ENCODE measurements at regions not wholly inside any gene's neighbourhood (a gene's known extent, or its start where the extent isn't known, plus 50 kb on each side); places are given as distances from the start of the nearest gene placed in this dataset.
"Not testable (repeated sequence)": the region's sequence is repeated elsewhere in the genome, so short reads cannot be mapped to it uniquely, and the experiment has no call there.

- no peaks in the 10 kb centered on the region for H3K4me1 Mint-ChIP-seq
- H3K4me3 Mint-ChIP-seq, result no peak overlapping the region
- H3K36me3 Mint-ChIP-seq (ENCODE audit: low read depth), result no peaks in the 10 kb centered on the region
- H3K9me3 Mint-ChIP-seq, result peaks cover 10% of the 10 kb centered on the region
- CTCF ChIA-PET, result interaction anchor here (0.6 kb wide), 1 partner anchor 288 kb away, joined by 3 read pairs; no protein-coding TSS in a partner anchor
- DNase-seq, result no peak
- no peaks in the 10 kb centered on the region for H3K27me3 Mint-ChIP-seq
- no peak overlapping the region for H3K27ac Mint-ChIP-seq
- POLR2A ChIA-PET, result no interaction called here
Measured at GRCh38 chr2:149860276-149860921, 272.8 kb upstream of the MMADHC start.

- Mint-ChIP-seq H3K9me3 (peaks cover 7% of the 10 kb centered on the region), H3K27me3 (no peaks in the 10 kb centered on the region), H3K36me3 (ENCODE audit: low read depth) (no peaks in the 10 kb centered on the region), H3K4me1 (no peaks in the 10 kb centered on the region), H3K27ac (no peak overlapping the region), H3K4me3 (no peak overlapping the region)
- no peak for DNase-seq
- ChIA-PET CTCF (no interaction called here), POLR2A (no interaction called here)
Measured at GRCh38 chr2:149858901-149859634, 271.5 kb upstream of the MMADHC start.

- CTCF ChIA-PET, result no interaction called here
- no peaks in the 10 kb centered on the region for H3K4me1 Mint-ChIP-seq
- H3K36me3 Mint-ChIP-seq (ENCODE audit: low read depth), result no peaks in the 10 kb centered on the region
- no peak overlapping the region for H3K27ac Mint-ChIP-seq
- peaks cover 7% of the 10 kb centered on the region for H3K9me3 Mint-ChIP-seq
- no peaks in the 10 kb centered on the region for H3K27me3 Mint-ChIP-seq
- no peak overlapping the region for H3K4me3 Mint-ChIP-seq
- POLR2A ChIA-PET, result no interaction called here
- no peak for DNase-seq
Measured at GRCh38 chr2:149858216-149858615, 270.6 kb upstream of the MMADHC start.

GRCh38 chr2:149857344-149857743, 269.8 kb upstream of the MMADHC start:
- Mint-ChIP-seq H3K27me3 (no peaks in the 10 kb centered on the region), H3K9me3 (peaks cover 7% of the 10 kb centered on the region), H3K4me1 (no peaks in the 10 kb centered on the region), H3K36me3 (ENCODE audit: low read depth) (no peaks in the 10 kb centered on the region), H3K27ac (no peak overlapping the region), H3K4me3 (no peak overlapping the region)
- POLR2A ChIA-PET, result no interaction called here
- DNase-seq, result no peak
- CTCF ChIA-PET, result no interaction called here

GRCh38 chr2:149855859-149856258, 268.3 kb upstream of the MMADHC start:
- H3K9me3 Mint-ChIP-seq, CTCF ChIA-PET, H3K4me3 Mint-ChIP-seq: not testable (repeated sequence)

GRCh38 chr2:149849591-149849990, 262.0 kb upstream of the MMADHC start:
- H3K27ac Mint-ChIP-seq, result no peak overlapping the region
- POLR2A ChIA-PET, result no interaction called here

More at GRCh38 chr2:149855859-149856258, 268.3 kb upstream of the MMADHC start:
- H3K36me3 Mint-ChIP-seq (ENCODE audit: low read depth); H3K27me3 Mint-ChIP-seq; DNase-seq; H3K4me1 Mint-ChIP-seq; H3K27ac Mint-ChIP-seq; POLR2A ChIA-PET: not testable (repeated sequence)

GRCh38 chr2:149849136-149849535, 261.6 kb upstream of the MMADHC start:
- H3K27ac Mint-ChIP-seq, result no peak overlapping the region
- CTCF ChIA-PET, result no interaction called here

More at GRCh38 chr2:149849591-149849990, 262.0 kb upstream of the MMADHC start:
- no peak overlapping the region for H3K4me3 Mint-ChIP-seq
- CTCF ChIA-PET, result no interaction called here
- no peaks in the 10 kb centered on the region for H3K4me1 Mint-ChIP-seq
- DNase-seq, result no peak
- no peaks in the 10 kb centered on the region for H3K27me3 Mint-ChIP-seq
- H3K9me3 Mint-ChIP-seq, result peaks cover 16% of the 10 kb centered on the region
- no peaks in the 10 kb centered on the region for H3K36me3 Mint-ChIP-seq (ENCODE audit: low read depth)

GRCh38 chr2:149841396-149841795, 253.8 kb upstream of the MMADHC start:
- no peak overlapping the region for H3K4me3 Mint-ChIP-seq
- no peak overlapping the region for H3K27ac Mint-ChIP-seq
- peaks cover 3% of the 10 kb centered on the region for H3K9me3 Mint-ChIP-seq
- H3K4me1 Mint-ChIP-seq, result no peaks in the 10 kb centered on the region
- no peaks in the 10 kb centered on the region for H3K36me3 Mint-ChIP-seq (ENCODE audit: low read depth)
- DNase-seq, result no peak
- no peaks in the 10 kb centered on the region for H3K27me3 Mint-ChIP-seq
- ChIA-PET POLR2A (no interaction called here), CTCF (no interaction called here)

More at GRCh38 chr2:149849136-149849535, 261.6 kb upstream of the MMADHC start:
- no peaks in the 10 kb centered on the region for H3K27me3 Mint-ChIP-seq
- no peaks in the 10 kb centered on the region for H3K4me1 Mint-ChIP-seq
- peaks cover 16% of the 10 kb centered on the region for H3K9me3 Mint-ChIP-seq
- no peak overlapping the region for H3K4me3 Mint-ChIP-seq
- POLR2A ChIA-PET, result no interaction called here
- no peak for DNase-seq
- H3K36me3 Mint-ChIP-seq (ENCODE audit: low read depth), result no peaks in the 10 kb centered on the region

GRCh38 chr2:149832324-149832723, 244.7 kb upstream of the MMADHC start:
- Mint-ChIP-seq H3K27ac (no peak overlapping the region), H3K36me3 (ENCODE audit: low read depth) (no peaks in the 10 kb centered on the region), H3K4me1 (no peaks in the 10 kb centered on the region), H3K4me3 (no peak overlapping the region), H3K9me3 (peaks cover 3% of the 10 kb centered on the region), H3K27me3 (no peaks in the 10 kb centered on the region)
- no peak for DNase-seq
- POLR2A ChIA-PET, result no interaction called here
- CTCF ChIA-PET, result no interaction called here

- POLR2A ChIA-PET, result no interaction called here
- Mint-ChIP-seq H3K36me3 (ENCODE audit: low read depth) (no peaks in the 10 kb centered on the region), H3K9me3 (peaks cover 2% of the 10 kb centered on the region), H3K27me3 (no peaks in the 10 kb centered on the region), H3K27ac (no peak overlapping the region), H3K4me1 (no peaks in the 10 kb centered on the region), H3K4me3 (no peak overlapping the region)
- no peak for DNase-seq
- CTCF ChIA-PET, result no interaction called here
Measured at GRCh38 chr2:149828520-149829210, 241.1 kb upstream of the MMADHC start.

- DNase-seq, result no peak
- Mint-ChIP-seq H3K9me3 (peaks cover 2% of the 10 kb centered on the region), H3K27me3 (no peaks in the 10 kb centered on the region), H3K36me3 (ENCODE audit: low read depth) (no peaks in the 10 kb centered on the region), H3K4me3 (no peak overlapping the region), H3K27ac (no peak overlapping the region), H3K4me1 (no peaks in the 10 kb centered on the region)
- ChIA-PET CTCF (no interaction called here), POLR2A (no interaction called here)
Measured at GRCh38 chr2:149827585-149828126, 240.1 kb upstream of the MMADHC start.

- ChIA-PET CTCF (no interaction called here), POLR2A (no interaction called here)
- H3K4me1 Mint-ChIP-seq, result no peaks in the 10 kb centered on the region
- H3K27ac Mint-ChIP-seq, result no peak overlapping the region
- DNase-seq, result no peak
- no peaks in the 10 kb centered on the region for H3K36me3 Mint-ChIP-seq (ENCODE audit: low read depth)
- H3K4me3 Mint-ChIP-seq, result no peak overlapping the region
- H3K9me3 Mint-ChIP-seq, result peaks cover 2% of the 10 kb centered on the region
- H3K27me3 Mint-ChIP-seq, result no peaks in the 10 kb centered on the region
Measured at GRCh38 chr2:149826471-149827125, 239.0 kb upstream of the MMADHC start.

- Mint-ChIP-seq H3K4me3 (no peak overlapping the region), H3K9me3 (peaks cover 2% of the 10 kb centered on the region), H3K27ac (no peak overlapping the region), H3K4me1 (no peaks in the 10 kb centered on the region), H3K27me3 (no peaks in the 10 kb centered on the region), H3K36me3 (ENCODE audit: low read depth) (no peaks in the 10 kb centered on the region)
- no peak for DNase-seq
- ChIA-PET POLR2A (no interaction called here), CTCF (no interaction called here)
Measured at GRCh38 chr2:149825473-149825872, 237.9 kb upstream of the MMADHC start.
